ENCODE measurements at regions not wholly inside any gene's neighbourhood (a gene's known extent, or its start where the extent isn't known, plus 50 kb on each side); places are given as distances from the start of the nearest gene placed in this dataset.

- Histone ChIP-seq H3K36me3 (no peaks in the 10 kb centered on the region), H3K4me3 (no peak overlapping the region), H3K27ac (no peak overlapping the region), H3K9me3 (no peaks in the 10 kb centered on the region), H3K4me1 (peaks cover 0 to 6% (median 0%) of the 10 kb centered on the region in 4 donors), H3K27me3 (peaks cover 0 to 21% (median 0%) of the 10 kb centered on the region in 3 donors)
- 15 to 27% (median 22%) methylated on average over 9 of the region's 9 CpGs for WGBS, 5 donors
- DNase-seq = peak in 1 of 2 donors; percentile 32
- intact Hi-C loops (cut with DNase I; ENCODE audit: low total_unique reads) = no loop called here
- TF ChIP-seq POLR2AphosphoS5 (IDR thresholded peaks at IDR 0.05) = no peak
- TF ChIP-seq EP300 (IDR thresholded peaks at IDR 0.05) = no peak
- TF ChIP-seq CTCF (IDR thresholded peaks at IDR 0.05) = no peak
- no peak for TF ChIP-seq POLR2A (IDR thresholded peaks at IDR 0.05)
These were observed 164.4 kb upstream of the KCNG1 start for GRCh38 chr20:51187261-51187660.

GRCh38 chr20:51185861-51186260 is 163.0 kb upstream of the KCNG1 start:
- intact Hi-C loops (cut with DNase I; ENCODE audit: low total_unique reads) = no loop called here
- Histone ChIP-seq H3K4me3 (no peak overlapping the region), H3K4me1 (peaks cover 0 to 6% (median 0%) of the 10 kb centered on the region in 4 donors), H3K27me3 (peaks cover 0 to 23% (median 6%) of the 10 kb centered on the region in 3 donors), H3K9me3 (no peaks in the 10 kb centered on the region), H3K27ac (no peak overlapping the region), H3K36me3 (no peaks in the 10 kb centered on the region)
- WGBS, 5 donors = 48 to 63% (median 62%) methylated on average over 4 of the region's 4 CpGs
- TF ChIP-seq POLR2AphosphoS5 (IDR thresholded peaks at IDR 0.05) = no peak
- TF ChIP-seq CTCF (IDR thresholded peaks at IDR 0.05) = no peak
- no peak for TF ChIP-seq EP300 (IDR thresholded peaks at IDR 0.05)
- TF ChIP-seq POLR2A (IDR thresholded peaks at IDR 0.05) = no peak
- no peak for DNase-seq

GRCh38 chr20:51185277-51185676 is 162.4 kb upstream of the KCNG1 start:
- Histone ChIP-seq H3K36me3 (no peaks in the 10 kb centered on the region), H3K9me3 (no peaks in the 10 kb centered on the region), H3K27me3 (peaks cover 0 to 25% (median 6%) of the 10 kb centered on the region in 3 donors), H3K4me3 (no peak overlapping the region), H3K4me1 (peaks cover 0 to 6% (median 0%) of the 10 kb centered on the region in 4 donors), H3K27ac (no peak overlapping the region)
- 86 to 96% (median 92%) methylated on average over 3 of the region's 3 CpGs for WGBS, 5 donors
- no peak for TF ChIP-seq EP300 (IDR thresholded peaks at IDR 0.05)
- TF ChIP-seq POLR2A (IDR thresholded peaks at IDR 0.05) = no peak
- TF ChIP-seq POLR2AphosphoS5 (IDR thresholded peaks at IDR 0.05) = no peak
- no peak for TF ChIP-seq CTCF (IDR thresholded peaks at IDR 0.05)
- intact Hi-C loops (cut with DNase I; ENCODE audit: low total_unique reads) = no loop called here
- no peak for DNase-seq

- TF ChIP-seq POLR2AphosphoS5 (IDR thresholded peaks at IDR 0.05) (no peak), POLR2A (IDR thresholded peaks at IDR 0.05) (no peak), EP300 (IDR thresholded peaks at IDR 0.05) (no peak), CTCF (IDR thresholded peaks at IDR 0.05) (no peak)
- Histone ChIP-seq H3K27me3 (peaks cover 0 to 30% (median 6%) of the 10 kb centered on the region in 3 donors), H3K4me3 (no peak overlapping the region), H3K4me1 (peaks cover 0 to 6% (median 0%) of the 10 kb centered on the region in 4 donors), H3K9me3 (no peaks in the 10 kb centered on the region), H3K36me3 (no peaks in the 10 kb centered on the region), H3K27ac (no peak overlapping the region)
- 67 to 75% (median 72%) methylated on average over 2 of the region's 2 CpGs for WGBS, 5 donors
- intact Hi-C loops (cut with DNase I; ENCODE audit: low total_unique reads) = no loop called here
- DNase-seq = no peak
These were observed 161.4 kb upstream of the KCNG1 start for GRCh38 chr20:51184289-51184688.

Data from stomach (tissue), 8 donors.